GM12878 (cell line): ENCODE measurements at regions not wholly inside any gene's neighbourhood (a gene's known extent, or its start where the extent isn't known, plus 50 kb on each side); places are given as distances from the start of the nearest gene placed in this dataset.

ENCODE experiments used
- ATAC-seq: fragments of 200-7000 bp; cut with Tn5 transposase; 3 replicates; pipeline ENCODE4 v1.9.1; 2020; ENCODE audit warnings: mild to moderate bottlenecking, moderate library complexity
- BruUV-seq: library from RNA; stranded (reverse); fragments of 400-500 nt; replicated peaks from 2 replicates; lab custom pipeline; 2021; lab: Mats Ljungman, UMichigan
- CTCF ChIA-PET: fragments of 300-600 bp; sonication (Branson Sonifier 250); formaldehyde crosslinking; extraction: SDS; loops from one replicate; lab custom pipeline; 2021; ENCODE audit warnings: inconsistent platforms; lab: Yijun Ruan, JAX
- POLR2A ChIA-PET: fragments of 350-600 bp; formaldehyde crosslinking; extraction: SDS; loops from one replicate; lab custom pipeline; 2021; ENCODE audit warnings: inconsistent platforms; lab: Charles Lee
- RAD21 ChIA-PET: fragments of 300-600 bp; sonication (Branson Sonifier 250); formaldehyde crosslinking; loops from one replicate; lab custom pipeline; 2023; ENCODE audit warnings: antibody characterized with exemption; ENCODE audit not compliant: unreplicated experiment; lab: Charles Lee
- SMC1A ChIA-PET: fragments of 300-600 bp; sonication (Branson Sonifier 250); formaldehyde crosslinking; loops from one replicate; lab custom pipeline; 2023; ENCODE audit not compliant: unreplicated experiment, uncharacterized antibody; lab: Charles Lee
- DNase-seq: peaks from one replicate; pipeline ENCODE4 v3.0.0-alpha.2; 2011; ENCODE audit warnings: low read depth, low spot score
- FAIRE-seq: peaks from 3 replicates; lab custom pipeline; 2011; peaks lifted over from hg19 to GRCh38; lab: Jason Lieb, UNC
- H2AFZ ChIP-seq: 2 replicates; pipeline ENCODE4 v1.6.0; 2011; ENCODE audit warnings: low read depth, low read length, control low read depth; ENCODE audit not compliant: control insufficient read depth
- H3K27ac ChIP-seq: 2 replicates; pipeline ENCODE4 v1.5.1; 2011; ENCODE audit warnings: control low read depth; ENCODE audit not compliant: control insufficient read depth, insufficient read depth
- H3K27me3 ChIP-seq, 2 experiments: replicated peaks in 1 of 2; 2 replicates each; pipeline versions ENCODE4 v1.6.0 to v1.6.1; 2011; ENCODE audit warnings: low read length in 1 of 2; ENCODE audit not compliant: control insufficient read depth in 2 of 2, insufficient read depth in 2 of 2
- H3K36me3 ChIP-seq, 2 experiments: 2 replicates each; pipeline ENCODE4 v1.5.1; 2011; ENCODE audit warnings: low read length in 1 of 2; ENCODE audit not compliant: control insufficient read depth in 2 of 2, insufficient read depth in 2 of 2
- H3K4me1 ChIP-seq: 2 replicates; pipeline ENCODE4 v1.6.1; 2011; ENCODE audit warnings: mild to moderate bottlenecking, low read length, moderate library complexity, mixed read lengths; ENCODE audit not compliant: control insufficient read depth, insufficient read depth
- H3K4me2 ChIP-seq: 2 replicates; pipeline ENCODE4 v1.6.0; 2011; ENCODE audit warnings: control low read depth; ENCODE audit not compliant: control insufficient read depth, insufficient read depth
- H3K4me3 ChIP-seq: fragments of 200-600 bp; sonication (generic); 2 replicates; pipeline ENCODE4 v1.5.1; 2016
- H3K79me2 ChIP-seq: 2 replicates; pipeline ENCODE4 v1.6.0; 2011; ENCODE audit warnings: low read length; ENCODE audit not compliant: control insufficient read depth, insufficient read depth
- H3K9ac ChIP-seq: 2 replicates; pipeline ENCODE4 v1.8.0; 2011; ENCODE audit warnings: low read length, control low read depth, mixed read lengths; ENCODE audit not compliant: control insufficient read depth, insufficient read depth
- H3K9me3 ChIP-seq: replicated peaks from 3 replicates; pipeline ENCODE4 v1.5.1; 2011; ENCODE audit warnings: mild to moderate bottlenecking, low read length; ENCODE audit not compliant: control insufficient read depth, insufficient read depth
- H4K20me1 ChIP-seq: 2 replicates; pipeline ENCODE4 v1.6.0; 2011; ENCODE audit not compliant: control insufficient read depth, insufficient read depth
- BCLAF1 ChIP-seq: fragments of 450-650 bp; IDR thresholded peaks from 2 replicates; pipeline ENCODE4 v1.6.1; 2017; ENCODE audit warnings: antibody characterized with exemption, mild to moderate bottlenecking, moderate library complexity
- CBFB ChIP-seq: IDR thresholded peaks from 2 replicates; pipeline ENCODE4 v1.6.1; 2016; ENCODE audit warnings: antibody characterized with exemption, low read depth
- E4F1 ChIP-seq: fragments of 450-650 bp; IDR thresholded peaks from 2 replicates; pipeline ENCODE4 v1.6.1; 2018; ENCODE audit warnings: borderline replicate concordance, mild to moderate bottlenecking; ENCODE audit not compliant: partially characterized antibody
- ETV6 ChIP-seq, 2 experiments: fragments of 450-650 bp in 1 of 2; IDR thresholded peaks in 1 of 2; conservative IDR thresholded peaks in 1 of 2; 2 replicates each; pipeline ENCODE4 v1.6.1; 2014; ENCODE audit warnings: antibody characterized with exemption in 1 of 2, borderline replicate concordance in 1 of 2, low read depth in 1 of 2, mild to moderate bottlenecking in 1 of 2, moderate library complexity in 1 of 2
- EZH2 ChIP-seq: IDR thresholded peaks from 2 replicates; pipeline ENCODE4 v1.6.1; 2012; ENCODE audit warnings: low read depth, mild to moderate bottlenecking, control low read depth, inconsistent platforms, low read length, borderline replicate concordance; ENCODE audit not compliant: control insufficient read depth
- JUND ChIP-seq: IDR thresholded peaks from 2 replicates; pipeline ENCODE4 v1.6.1; 2012; ENCODE audit warnings: low read depth, mild to moderate bottlenecking, low read length, improper control_type of control experiment, moderate library complexity
- MAX ChIP-seq: IDR thresholded peaks from 2 replicates; pipeline ENCODE4 v1.6.1; 2012; ENCODE audit warnings: low read depth, low read length, improper control_type of control experiment
- NR2F1 ChIP-seq: fragments of 450-650 bp; conservative IDR thresholded peaks from 2 replicates; pipeline ENCODE4 v1.6.1; 2017; ENCODE audit warnings: mild to moderate bottlenecking
- POLR2A ChIP-seq: IDR thresholded peaks from 2 replicates; pipeline ENCODE4 v1.6.1; 2011; ENCODE audit warnings: low read depth, mild to moderate bottlenecking, low read length
- RAD21 ChIP-seq: IDR thresholded peaks from 2 replicates; pipeline ENCODE4 v1.6.1; 2011; ENCODE audit warnings: mild to moderate bottlenecking, low read depth, low read length, moderate library complexity; ENCODE audit not compliant: insufficient read depth
- RCOR1 ChIP-seq: conservative IDR thresholded peaks from 2 replicates; pipeline ENCODE4 v1.6.1; 2012; ENCODE audit warnings: low read depth, low read length, improper control_type of control experiment
- SIN3A ChIP-seq: IDR thresholded peaks from 2 replicates; pipeline ENCODE4 v1.6.1; 2012; ENCODE audit warnings: low read depth, low read length, improper control_type of control experiment
- SMAD1 ChIP-seq: fragments of 450-650 bp; IDR thresholded peaks from 2 replicates; pipeline ENCODE4 v1.6.1; 2018; ENCODE audit warnings: mild to moderate bottlenecking, low read depth; ENCODE audit not compliant: partially characterized antibody
- SMARCA5 ChIP-seq: fragments of 450-650 bp; IDR thresholded peaks from 2 replicates; pipeline ENCODE4 v1.6.1; 2017; ENCODE audit warnings: mild to moderate bottlenecking
- TCF7 ChIP-seq: IDR thresholded peaks from 2 replicates; pipeline ENCODE4 v1.6.1; 2014; ENCODE audit warnings: antibody characterized with exemption, borderline replicate concordance
- YBX1 ChIP-seq: fragments of 450-650 bp; IDR thresholded peaks from 2 replicates; pipeline ENCODE4 v1.6.1; 2016; ENCODE audit warnings: antibody characterized with exemption
- ZNF274 ChIP-seq: IDR thresholded peaks from one replicate; pipeline ENCODE4 v1.8.0; 2011; ENCODE audit not compliant: insufficient read length, insufficient read depth
- WGBS: methylation state at CpG from one replicate; pipeline ENCODE4 v1.1.6; 2016; ENCODE audit warnings: low lambda C conversion rate; ENCODE audit not compliant: insufficient replicate concordance, insufficient coverage; ENCODE audit errors: missing lambda C conversion rate; 5-methylcytosine and 5-hydroxymethylcytosine counted together
- in situ Hi-C: fragments of 300-500 bp; cut with MboI; formaldehyde crosslinking; loops from 9 replicates; pipeline ENCODE4 v1.14.3; 2018; ENCODE audit warnings: mixed read lengths
- intact Hi-C: fragments of 100-400 bp; cut with micrococcal nuclease; formaldehyde crosslinking; loops from one replicate; pipeline ENCODE4 v1.14.2; 2022; ENCODE audit not compliant: unreplicated experiment
- TF ChIP-seq, protein P1 (sequence below): IDR thresholded peaks from 2 replicates; pipeline ENCODE4 v1.6.1; 2011; ENCODE audit warnings: borderline replicate concordance, low read depth, mild to moderate bottlenecking, moderate library complexity, low read length; ENCODE audit not compliant: insufficient read depth, poor library complexity, severe bottlenecking

DNA sequence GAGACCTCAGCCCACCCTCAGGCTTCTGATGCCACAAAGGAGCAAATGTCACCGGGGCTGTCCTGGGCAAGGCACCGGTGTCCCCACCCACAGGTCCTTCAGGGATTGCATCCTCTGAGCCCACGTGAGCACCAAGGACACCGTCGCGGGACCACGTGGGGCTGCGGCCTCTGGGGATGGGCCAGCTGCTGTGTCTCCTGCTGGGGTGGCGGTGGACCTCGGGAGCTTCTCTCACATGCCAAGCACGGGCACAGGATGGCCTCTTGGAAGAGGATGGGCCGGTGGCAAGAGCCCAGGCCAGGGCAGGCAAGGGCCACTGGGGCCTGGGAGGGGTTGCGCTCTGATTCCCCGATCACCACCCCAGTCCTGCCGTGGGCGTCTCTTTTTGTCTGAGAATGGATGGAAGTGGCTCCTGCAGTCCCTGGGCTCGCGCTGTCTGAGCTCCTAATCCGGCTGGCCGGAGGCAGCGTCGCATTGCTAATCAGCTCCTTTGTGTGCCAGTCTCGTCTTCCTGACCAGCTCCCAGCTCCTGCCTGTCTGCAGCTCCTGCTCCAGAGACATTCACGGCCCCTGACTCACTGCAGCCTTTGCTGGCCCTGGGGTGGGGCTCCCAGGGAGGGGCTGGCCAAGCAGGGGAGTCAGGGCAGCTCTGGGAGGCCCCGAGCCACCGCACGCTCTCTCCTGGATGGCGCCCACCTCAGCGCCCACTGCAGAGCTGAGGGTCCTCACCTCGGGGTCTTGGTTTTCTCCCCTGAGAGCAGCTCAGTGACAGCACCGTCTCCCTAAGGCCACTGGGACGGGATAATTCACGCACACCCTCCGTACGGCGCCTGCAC, 146.7 kb downstream of the CTTN start:
- ChIA-PET SMC1A (no interaction called here), RAD21 (no interaction called here), CTCF (no interaction called here), POLR2A (no interaction called here)
- H4K20me1 ChIP-seq = no peaks in the 10 kb centered on the region
- whole genome bisulfite sequencing = 46% methylated on average over 34 of the region's 36 CpGs
- no peak overlapping the region for H3K9ac ChIP-seq
- ATAC-seq = no peak
- no peaks in the 10 kb centered on the region for H3K36me3 ChIP-seq
- intact Hi-C loops = no loop called here
- no peak for DNase-seq
- no peak overlapping the region for H3K4me3 ChIP-seq
- no peak overlapping the region for H2AFZ ChIP-seq
- H3K27me3 ChIP-seq = no peaks in the 10 kb centered on the region; a peak in 1 of 4 replicates
- H3K9me3 ChIP-seq = no peaks in the 10 kb centered on the region
- BruUV-seq = no TSS peak
- no peaks in the 10 kb centered on the region for H3K79me2 ChIP-seq
- H3K4me2 ChIP-seq = no peak overlapping the region
- no peak overlapping the region for H3K27ac ChIP-seq
- in situ Hi-C loops = no loop called here
- H3K4me1 ChIP-seq = no peaks in the 10 kb centered on the region
- FAIRE-seq = no peak
- TF ChIP-seq JUND = no peak
- TF ChIP-seq YBX1 = no peak
- TF ChIP-seq SIN3A = no peak
- TF ChIP-seq BCLAF1 = no peak
- TF ChIP-seq RAD21 = no peak
- no peak for TF ChIP-seq CBFB
- no peak for TF ChIP-seq ETV6 (conservative IDR thresholded peaks at IDR 0.05 in 1 of 2, IDR thresholded peaks at IDR 0.05 in 1 of 2; ENCODE audit: borderline replicate concordance in 1 of 2, low read depth in 1 of 2)
- no peak for TF ChIP-seq MAX
- TF ChIP-seq SMAD1 = no peak
- TF ChIP-seq, protein P1, sequence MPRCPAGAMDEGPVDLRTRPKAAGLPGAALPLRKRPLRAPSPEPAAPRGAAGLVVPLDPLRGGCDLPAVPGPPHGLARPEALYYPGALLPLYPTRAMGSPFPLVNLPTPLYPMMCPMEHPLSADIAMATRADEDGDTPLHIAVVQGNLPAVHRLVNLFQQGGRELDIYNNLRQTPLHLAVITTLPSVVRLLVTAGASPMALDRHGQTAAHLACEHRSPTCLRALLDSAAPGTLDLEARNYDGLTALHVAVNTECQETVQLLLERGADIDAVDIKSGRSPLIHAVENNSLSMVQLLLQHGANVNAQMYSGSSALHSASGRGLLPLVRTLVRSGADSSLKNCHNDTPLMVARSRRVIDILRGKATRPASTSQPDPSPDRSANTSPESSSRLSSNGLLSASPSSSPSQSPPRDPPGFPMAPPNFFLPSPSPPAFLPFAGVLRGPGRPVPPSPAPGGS = no peak
- TF ChIP-seq SMARCA5 = no peak
- TF ChIP-seq NR2F1 = no peak
- no peak for TF ChIP-seq RCOR1
- no peak for TF ChIP-seq E4F1
- TF ChIP-seq EZH2 = no peak
- TF ChIP-seq ZNF274 = no peak
- no peak for TF ChIP-seq POLR2A
- TF ChIP-seq TCF7 = no peak
